ENCODE measurements at regions not wholly inside any gene's neighbourhood (a gene's known extent, or its start where the extent isn't known, plus 50 kb on each side); places are given as distances from the start of the nearest gene placed in this dataset.

GRCh38 chr1:239263801-239264200 is 122.6 kb upstream of the CHRM3 start:
- no peak for TF ChIP-seq CTCF (conservative IDR thresholded peaks at IDR 0.05)
- TF ChIP-seq ZFX (IDR thresholded peaks at IDR 0.05) = no peak
